Vagina (tissue), 2 donors: ENCODE measurements at regions not wholly inside any gene's neighbourhood (a gene's known extent, or its start where the extent isn't known, plus 50 kb on each side); places are given as distances from the start of the nearest gene placed in this dataset.
"Not testable (repeated sequence)": the region's sequence is repeated elsewhere in the genome, so short reads cannot be mapped to it uniquely, and the experiment has no call there.

Source experiments
- CTCF ChIP-seq, 3 experiments: fragments of 450-650 bp in 2 of 3; fragments of 200-600 bp in 1 of 3; sonication (generic) in 1 of 3; IDR thresholded peaks; one replicate each; pipeline ENCODE4 v1.5.1; 2017 to 2019; ENCODE audit warnings: antibody characterized with exemption in 3 of 3, mild to moderate bottlenecking in 2 of 3, moderate library complexity in 2 of 3
- POLR2A ChIP-seq, 2 donors: fragments of 450-650 bp; IDR thresholded peaks; one replicate each; pipeline ENCODE4 v1.6.1; 2017; ENCODE audit warnings: antibody characterized with exemption in 2 of 2, mild to moderate bottlenecking in 2 of 2, moderate library complexity in 2 of 2
- POLR2AphosphoS5 ChIP-seq, 2 donors: sonication (generic); formaldehyde crosslinking; IDR thresholded peaks; one replicate each; pipeline ENCODE4 v1.9.0; 2017; ENCODE audit warnings: antibody characterized with exemption in 2 of 2, mild to moderate bottlenecking in 2 of 2, low read depth in 1 of 2; ENCODE audit not compliant: insufficient read depth in 1 of 2

DNA sequence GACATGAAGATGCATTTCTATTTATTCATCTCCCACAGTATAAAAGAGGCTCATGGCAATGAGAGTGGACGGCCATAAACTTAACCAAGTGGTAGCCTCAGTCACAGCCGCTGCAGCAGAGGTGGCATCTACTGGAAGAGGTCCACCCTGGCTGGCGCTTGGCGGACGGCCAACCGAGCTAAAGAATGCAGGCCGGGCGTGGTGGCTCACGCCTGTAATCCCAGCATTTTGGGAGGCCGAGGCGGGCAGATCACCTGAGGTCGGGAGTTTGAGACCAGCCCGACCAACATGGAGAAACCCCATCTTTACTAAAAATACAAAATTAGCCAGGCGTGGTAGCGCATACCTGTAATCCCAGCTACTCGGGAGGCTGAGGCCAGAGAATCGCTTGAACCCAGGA, 51.7 kb upstream of the EIF5 start:
- not testable (repeated sequence) for TF ChIP-seq CTCF (IDR thresholded peaks at IDR 0.05); POLR2A (IDR thresholded peaks at IDR 0.05); POLR2AphosphoS5 (IDR thresholded peaks at IDR 0.05; ENCODE audit: insufficient read depth in 1 of 2, low read depth in 1 of 2)
